Tibial artery (tissue), 4 donors: ENCODE measurements at regions not wholly inside any gene's neighbourhood (a gene's known extent, or its start where the extent isn't known, plus 50 kb on each side); places are given as distances from the start of the nearest gene placed in this dataset.

ENCODE experiments used
- DNase-seq, 2 donors: peaks; one replicate each; pipeline ENCODE4 v3.0.0-alpha.2; 2019
- H3K27ac ChIP-seq, 2 donors: fragments of 200-600 bp; sonication (generic) in 1 of 2; 1 replicate in 1 of 2; 2 replicates in 1 of 2; pipeline ENCODE4 v1.5.1; 2018 to 2019; ENCODE audit warnings: mild to moderate bottlenecking in 1 of 2
- H3K27me3 ChIP-seq, 2 donors: fragments of 200-600 bp; sonication (generic) in 1 of 2; one replicate each; pipeline versions ENCODE4 v1.5.1 to v1.6.0; 2016 to 2019
- H3K36me3 ChIP-seq, 3 donors: fragments of 200-600 bp; sonication (generic) in 2 of 3; one replicate each; pipeline ENCODE4 v1.5.1; 2016 to 2019; ENCODE audit warnings: mild to moderate bottlenecking in 2 of 3
- H3K4me1 ChIP-seq, 4 donors: fragments of 200-600 bp; sonication (generic) in 2 of 4; 1 replicate in 3 of 4; 2 replicates in 1 of 4; pipeline ENCODE4 v1.5.1; 2016 to 2019
- H3K4me3 ChIP-seq, 2 donors: fragments of 200-600 bp; sonication (generic) in 1 of 2; 1 replicate in 1 of 2; 2 replicates in 1 of 2; pipeline ENCODE4 v1.5.1; 2018 to 2019; ENCODE audit warnings: mild to moderate bottlenecking in 2 of 2
- H3K9me3 ChIP-seq, 3 donors: fragments of 200-600 bp; sonication (generic) in 1 of 3; one replicate each; pipeline ENCODE4 v1.5.1; 2016 to 2019
- intact Hi-C: fragments of 100-400 bp; cut with DNase I; formaldehyde crosslinking; loops from one replicate; pipeline ENCODE4 v1.15.0; 2023; ENCODE audit warnings: low total_unique reads
- TF ChIP-seq, protein P1 (sequence below), 2 experiments: fragments of 200-600 bp in 1 of 2; fragments of 450-650 bp in 1 of 2; IDR thresholded peaks; one replicate each; pipeline ENCODE4 v1.5.1; 2017 to 2019; ENCODE audit warnings: antibody characterized with exemption in 2 of 2, mild to moderate bottlenecking in 1 of 2, moderate library complexity in 1 of 2

DNA sequence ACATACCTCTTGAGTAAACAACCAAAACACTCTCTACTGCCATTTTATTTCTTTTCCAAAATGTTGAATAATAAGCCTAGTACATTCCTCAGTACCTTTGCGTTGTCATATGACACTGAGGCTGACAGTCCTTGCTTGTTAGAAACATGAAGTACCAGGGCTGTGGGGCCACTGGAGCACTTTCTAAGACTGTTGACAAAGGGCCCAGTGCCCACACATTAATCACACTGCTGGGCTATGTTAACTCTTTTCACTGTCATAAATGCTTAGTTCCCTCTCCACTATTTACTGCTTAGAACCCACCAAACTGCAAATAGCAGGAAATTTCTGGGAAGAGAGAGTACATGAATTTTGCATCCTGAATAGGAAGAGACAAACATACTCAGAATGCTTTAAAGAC lies 57.1 kb downstream of the FAM47B start:
- H3K27me3 ChIP-seq, result no peaks in the 10 kb centered on the region
- intact Hi-C loops, result no loop called here
- H3K4me3 ChIP-seq, result no peak overlapping the region
- H3K27ac ChIP-seq, result no peak overlapping the region
- TF ChIP-seq, protein P1, sequence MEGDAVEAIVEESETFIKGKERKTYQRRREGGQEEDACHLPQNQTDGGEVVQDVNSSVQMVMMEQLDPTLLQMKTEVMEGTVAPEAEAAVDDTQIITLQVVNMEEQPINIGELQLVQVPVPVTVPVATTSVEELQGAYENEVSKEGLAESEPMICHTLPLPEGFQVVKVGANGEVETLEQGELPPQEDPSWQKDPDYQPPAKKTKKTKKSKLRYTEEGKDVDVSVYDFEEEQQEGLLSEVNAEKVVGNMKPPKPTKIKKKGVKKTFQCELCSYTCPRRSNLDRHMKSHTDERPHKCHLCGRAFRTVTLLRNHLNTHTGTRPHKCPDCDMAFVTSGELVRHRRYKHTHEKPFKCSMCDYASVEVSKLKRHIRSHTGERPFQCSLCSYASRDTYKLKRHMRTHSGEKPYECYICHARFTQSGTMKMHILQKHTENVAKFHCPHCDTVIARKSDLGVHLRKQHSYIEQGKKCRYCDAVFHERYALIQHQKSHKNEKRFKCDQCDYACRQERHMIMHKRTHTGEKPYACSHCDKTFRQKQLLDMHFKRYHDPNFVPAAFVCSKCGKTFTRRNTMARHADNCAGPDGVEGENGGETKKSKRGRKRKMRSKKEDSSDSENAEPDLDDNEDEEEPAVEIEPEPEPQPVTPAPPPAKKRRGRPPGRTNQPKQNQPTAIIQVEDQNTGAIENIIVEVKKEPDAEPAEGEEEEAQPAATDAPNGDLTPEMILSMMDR (IDR thresholded peaks at IDR 0.05), result no peak
- H3K9me3 ChIP-seq, result no peaks in the 10 kb centered on the region
- no peaks in the 10 kb centered on the region for H3K4me1 ChIP-seq
- DNase-seq, result no peak
- no peaks in the 10 kb centered on the region for H3K36me3 ChIP-seq

- intact Hi-C loops, result no loop called here
- Histone ChIP-seq H3K4me3 (no peak overlapping the region), H3K27ac (no peak overlapping the region), H3K9me3 (no peaks in the 10 kb centered on the region), H3K4me1 (no peaks in the 10 kb centered on the region), H3K36me3 (no peaks in the 10 kb centered on the region), H3K27me3 (no peaks in the 10 kb centered on the region)
- no peak for DNase-seq
- TF ChIP-seq, protein P1 (IDR thresholded peaks at IDR 0.05), result no peak
Observed at GRCh38 chrX:35006361-35006760, 63.8 kb downstream of the FAM47B start.

- no peak overlapping the region for H3K27ac ChIP-seq
- H3K36me3 ChIP-seq, result no peaks in the 10 kb centered on the region
- TF ChIP-seq, protein P1 (IDR thresholded peaks at IDR 0.05), result no peak
- H3K27me3 ChIP-seq, result no peaks in the 10 kb centered on the region
- no peak overlapping the region for H3K4me3 ChIP-seq
- no peaks in the 10 kb centered on the region for H3K4me1 ChIP-seq
- peaks cover 0 to 10% (median 10%) of the 10 kb centered on the region in 3 donors for H3K9me3 ChIP-seq
- no peak for DNase-seq
- intact Hi-C loops, result no loop called here
Observed at GRCh38 chrX:35015621-35016020, 73.0 kb downstream of the FAM47B start.

DNA sequence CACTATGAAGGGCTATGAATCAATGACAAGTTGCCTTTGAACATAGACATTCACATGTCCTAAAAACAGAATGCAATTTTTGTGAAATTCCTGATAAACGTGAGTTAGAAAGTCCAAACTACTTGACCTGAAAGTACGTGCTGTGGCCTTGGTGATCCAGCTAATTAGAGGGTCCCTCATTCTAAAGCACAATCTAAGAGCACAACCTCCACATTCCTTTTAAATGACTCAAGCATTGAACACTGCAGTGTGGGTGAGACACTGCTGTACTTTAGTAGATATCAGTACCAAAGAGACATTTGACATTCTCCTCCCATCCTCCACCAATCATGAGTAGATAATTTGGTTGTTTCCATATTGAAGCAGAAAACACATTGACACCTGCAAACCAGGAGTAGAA lies 73.5 kb downstream of the FAM47B start:
- H3K27me3 ChIP-seq, result no peaks in the 10 kb centered on the region
- TF ChIP-seq, protein P1 (IDR thresholded peaks at IDR 0.05), result no peak
- H3K9me3 ChIP-seq, result peaks cover 0 to 10% (median 10%) of the 10 kb centered on the region in 3 donors
- intact Hi-C loops, result no loop called here
- no peaks in the 10 kb centered on the region for H3K36me3 ChIP-seq
- H3K27ac ChIP-seq, result no peak overlapping the region
- no peaks in the 10 kb centered on the region for H3K4me1 ChIP-seq
- H3K4me3 ChIP-seq, result no peak overlapping the region
- DNase-seq, result no peak

DNA sequence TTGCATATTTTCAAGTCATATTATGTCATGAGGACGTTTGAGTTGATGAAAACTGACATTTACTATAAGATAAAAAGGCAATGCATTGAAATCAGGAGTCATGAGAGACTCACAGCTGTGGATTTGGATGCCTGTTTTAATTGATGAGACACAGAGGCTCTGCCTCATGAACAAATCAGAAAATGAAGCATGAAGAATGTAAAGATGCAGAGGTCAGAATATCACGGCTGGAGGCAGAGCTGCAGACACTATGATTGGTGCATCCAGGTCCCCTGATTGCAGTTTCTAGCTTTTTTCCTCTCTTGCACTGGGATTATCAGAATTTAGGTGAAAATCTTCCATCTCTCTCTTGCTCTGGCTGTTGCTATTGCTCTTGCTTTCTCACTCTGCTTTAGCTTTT lies 74.7 kb downstream of the FAM47B start:
- TF ChIP-seq, protein P1 (IDR thresholded peaks at IDR 0.05), result no peak
- Histone ChIP-seq H3K4me1 (no peaks in the 10 kb centered on the region), H3K4me3 (no peak overlapping the region), H3K27ac (no peak overlapping the region), H3K9me3 (peaks cover 0 to 10% (median 10%) of the 10 kb centered on the region in 3 donors), H3K36me3 (no peaks in the 10 kb centered on the region), H3K27me3 (no peaks in the 10 kb centered on the region)
- intact Hi-C loops, result no loop called here
- no peak for DNase-seq

- intact Hi-C loops, result no loop called here
- no peak for DNase-seq
- Histone ChIP-seq H3K36me3 (no peaks in the 10 kb centered on the region), H3K4me3 (no peak overlapping the region), H3K27me3 (no peaks in the 10 kb centered on the region), H3K27ac (no peak overlapping the region), H3K9me3 (no peaks in the 10 kb centered on the region), H3K4me1 (no peaks in the 10 kb centered on the region)
- TF ChIP-seq, protein P1 (IDR thresholded peaks at IDR 0.05), result no peak
Observed at GRCh38 chrX:35023683-35024082, 81.1 kb downstream of the FAM47B start.
